GM18519 (cell line): ENCODE measurements at regions not wholly inside any gene's neighbourhood (a gene's known extent, or its start where the extent isn't known, plus 50 kb on each side); places are given as distances from the start of the nearest gene placed in this dataset.

Experiments
- ATAC-seq: cut with Tn5 transposase; IDR thresholded peaks from one replicate; pipeline ENCODE4 v1.9.1; 2021; ENCODE audit warnings: mild to moderate bottlenecking, moderate library complexity; ENCODE audit not compliant: unreplicated experiment, low FRiP score

DNA sequence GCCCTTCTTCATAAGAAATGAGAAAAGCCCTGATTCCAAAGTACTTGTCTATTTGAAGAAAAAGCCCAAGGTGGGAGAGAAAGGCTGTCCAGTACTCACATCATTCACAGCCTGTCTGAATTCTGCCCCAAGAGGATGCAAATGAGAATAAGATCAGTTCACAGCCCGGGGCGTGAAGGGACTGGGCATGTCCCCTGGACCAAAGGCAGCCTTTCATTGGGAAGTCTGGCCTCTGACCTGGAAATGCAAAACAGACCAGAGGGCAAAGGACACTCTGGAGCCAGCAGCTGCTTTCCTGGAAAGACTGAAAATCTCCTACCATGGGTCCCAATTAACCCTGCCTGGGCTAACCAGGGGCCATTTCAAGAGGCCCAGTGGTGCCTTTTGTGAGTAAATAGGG lies 191.2 kb upstream of the PELI2 start:
- ATAC-seq: no peak

DNA sequence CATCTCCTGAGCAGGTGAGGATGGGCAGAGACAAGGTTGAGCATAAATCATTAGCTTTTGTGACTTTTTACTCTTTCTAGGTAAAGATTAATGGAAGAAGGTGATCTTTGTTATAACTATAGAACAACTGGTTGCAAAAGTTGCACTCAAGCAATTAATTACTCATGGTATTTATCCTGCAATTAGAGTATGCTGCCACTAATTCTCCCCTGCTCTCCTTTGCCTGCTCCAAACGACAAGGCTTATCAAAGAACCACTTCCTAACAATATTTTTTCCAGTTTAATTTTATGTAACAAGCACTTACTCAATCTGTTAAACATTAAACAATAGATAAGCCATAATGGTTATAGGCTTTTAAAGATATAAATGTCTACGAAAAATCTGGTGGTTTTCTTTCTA lies 189.9 kb upstream of the PELI2 start:
- ATAC-seq: no peak

DNA sequence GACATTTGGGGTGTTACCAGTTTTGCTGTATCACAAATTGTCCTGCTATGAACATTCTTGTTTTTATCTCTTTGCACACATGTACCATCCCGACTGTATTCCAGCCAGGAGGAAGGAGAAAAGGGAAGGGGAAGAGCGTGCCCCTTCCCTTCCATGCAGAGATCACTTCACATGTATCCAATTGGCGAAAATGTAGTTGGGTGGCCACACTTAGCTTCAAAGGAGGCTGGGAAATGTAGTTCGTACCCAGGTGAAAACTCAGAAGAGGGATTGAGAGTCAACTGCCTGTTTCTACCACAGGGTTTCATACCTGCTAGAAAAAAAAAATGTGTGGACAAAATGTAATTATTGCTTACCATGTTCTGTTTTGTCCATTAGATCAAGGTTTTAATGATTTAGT lies 189.1 kb upstream of the PELI2 start:
- ATAC-seq: no peak

DNA sequence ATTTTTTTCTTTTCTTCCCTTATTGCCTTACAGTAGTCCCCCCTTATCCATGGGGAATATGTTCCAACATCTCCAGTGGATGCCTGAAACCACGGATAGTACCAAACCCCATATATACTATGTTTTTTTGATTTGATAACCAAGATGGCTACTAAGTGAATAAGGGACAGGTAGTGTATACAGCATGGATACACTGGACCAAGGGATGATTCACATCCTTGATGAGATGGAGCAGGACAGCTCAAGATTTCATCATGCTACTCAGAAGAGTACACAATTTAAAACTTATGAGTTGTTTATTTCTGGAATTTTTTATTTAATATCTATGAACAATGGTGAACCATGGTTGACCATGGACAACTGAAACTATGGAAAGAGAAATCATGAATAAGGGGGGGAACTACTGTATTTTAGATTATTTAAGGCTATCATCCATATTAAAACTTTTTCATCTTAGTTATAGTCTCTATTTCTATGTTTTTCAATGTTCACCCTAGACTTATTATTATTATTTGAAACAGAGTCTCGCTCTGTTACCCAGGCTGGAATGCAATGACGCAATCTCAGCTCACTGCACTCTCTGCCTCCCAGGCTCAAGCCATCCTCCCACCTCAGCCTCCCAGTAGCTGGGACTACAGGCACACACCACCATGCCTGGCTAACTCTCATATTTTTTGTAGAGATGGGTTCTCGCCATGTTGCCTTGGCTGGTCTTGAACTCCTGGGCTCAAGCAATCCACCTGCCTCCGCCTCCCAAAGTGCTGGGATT lies 188.0 kb upstream of the PELI2 start:
- no peak for ATAC-seq

DNA sequence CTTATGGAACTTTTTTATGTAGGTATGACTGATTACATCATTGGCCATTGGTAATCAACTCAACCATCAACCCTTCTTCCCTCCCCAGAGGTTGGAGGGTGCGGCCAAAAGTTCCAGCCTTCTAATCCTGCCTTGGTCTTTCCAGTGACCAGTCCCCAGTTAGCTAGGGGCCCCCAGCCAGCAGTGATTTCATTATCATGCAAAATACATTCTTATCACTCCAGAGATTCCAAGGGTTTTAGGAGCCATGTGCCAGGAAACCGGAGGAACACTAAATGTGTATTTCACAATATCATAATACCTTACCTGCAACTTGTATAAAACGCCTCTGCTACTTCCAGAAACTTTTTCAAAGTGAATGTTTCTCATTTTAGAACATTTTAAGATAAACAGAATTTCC lies 181.5 kb upstream of the PELI2 start:
- ATAC-seq: no peak

DNA sequence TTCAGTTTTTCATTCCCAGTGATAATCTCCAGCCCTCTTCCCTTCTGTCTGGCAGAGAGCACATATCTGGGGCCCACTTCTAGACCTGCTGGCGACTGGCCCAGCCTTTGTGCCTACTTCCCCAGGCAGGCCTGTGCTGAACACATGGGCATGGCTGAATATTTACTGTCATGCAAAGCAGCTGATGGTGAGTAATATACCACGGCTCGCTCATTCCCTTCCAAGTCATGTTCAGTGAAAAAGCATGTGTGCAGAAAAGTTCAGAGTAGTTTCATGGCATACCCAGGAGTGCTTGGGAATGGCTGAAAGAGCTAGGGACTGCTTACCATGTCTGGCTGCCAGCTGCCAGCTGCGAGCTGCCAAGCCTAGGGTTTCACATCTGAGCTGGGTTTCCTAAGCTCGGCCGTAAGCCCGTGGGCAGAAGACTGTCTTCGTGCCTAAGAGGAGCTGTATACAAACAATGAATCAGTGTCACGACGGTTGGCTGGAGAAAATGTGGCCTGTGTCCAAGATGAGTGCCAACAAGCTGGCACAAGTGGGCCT lies 179.9 kb upstream of the PELI2 start:
- ATAC-seq: no peak

DNA sequence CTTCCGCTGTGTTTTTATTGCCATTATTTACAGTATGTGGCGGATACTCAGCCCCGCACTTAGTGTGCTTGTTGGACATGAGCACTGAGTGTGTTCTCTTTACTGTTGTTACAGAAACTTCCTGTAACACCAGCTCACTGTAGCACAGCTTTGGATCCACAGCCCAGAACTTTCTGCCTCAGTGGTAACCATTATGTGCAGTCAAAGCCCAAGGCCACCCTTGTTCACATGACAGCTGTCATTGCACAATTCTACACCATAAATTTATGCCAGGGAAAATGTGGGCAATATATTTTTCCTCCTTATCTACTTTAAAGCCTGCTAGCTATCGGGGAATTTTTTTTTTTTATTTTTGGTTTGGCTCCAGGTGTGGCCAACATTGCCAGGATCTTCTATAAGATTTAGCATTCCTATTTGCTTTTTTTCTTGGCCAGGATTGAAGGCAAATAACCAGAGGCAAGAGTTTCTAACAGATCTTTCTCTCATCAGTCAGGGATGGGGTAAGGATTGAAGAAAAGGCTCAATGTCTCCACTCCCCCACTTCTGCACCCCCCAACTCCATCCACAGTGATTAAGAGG lies 176.0 kb upstream of the PELI2 start:
- no peak for ATAC-seq

DNA sequence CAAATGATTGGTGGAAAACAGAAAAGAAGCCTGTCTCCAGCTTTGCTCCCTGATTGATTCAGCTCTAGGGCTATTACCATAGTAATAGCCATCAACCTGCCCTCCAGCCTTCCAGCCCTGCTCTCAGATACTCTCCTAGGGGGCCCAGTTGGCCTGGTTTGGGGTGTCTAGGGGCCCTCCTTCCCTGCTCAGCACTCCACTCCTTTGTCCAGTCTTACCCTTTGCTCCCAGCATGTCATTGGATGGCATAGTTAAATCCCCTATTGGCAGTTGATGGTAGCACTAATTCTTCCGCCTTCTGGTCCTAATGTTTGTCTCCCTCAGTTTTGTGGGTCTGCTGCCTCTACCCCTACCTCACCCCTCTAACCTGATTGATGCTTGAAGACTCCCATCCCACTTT lies 175.4 kb upstream of the PELI2 start:
- no peak for ATAC-seq

DNA sequence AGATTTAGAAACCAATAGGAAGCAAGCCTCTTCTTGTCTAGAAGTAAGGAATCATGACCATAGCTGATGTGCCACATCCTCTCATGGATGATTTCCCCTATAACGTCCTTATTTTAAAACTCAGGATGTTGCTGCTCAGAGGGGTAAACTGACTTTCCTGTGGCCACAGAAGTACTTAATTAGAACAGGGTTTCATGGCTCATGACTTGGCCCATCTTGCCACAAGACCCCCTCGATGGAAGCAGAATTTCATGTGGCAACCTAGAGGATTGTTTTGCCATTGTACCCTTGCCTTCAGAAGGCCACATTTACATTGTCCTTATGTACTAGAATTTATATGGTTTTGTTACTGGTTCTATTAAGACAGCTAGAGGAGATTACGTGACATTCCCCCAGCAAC lies 173.5 kb upstream of the PELI2 start:
- ATAC-seq: no peak

DNA sequence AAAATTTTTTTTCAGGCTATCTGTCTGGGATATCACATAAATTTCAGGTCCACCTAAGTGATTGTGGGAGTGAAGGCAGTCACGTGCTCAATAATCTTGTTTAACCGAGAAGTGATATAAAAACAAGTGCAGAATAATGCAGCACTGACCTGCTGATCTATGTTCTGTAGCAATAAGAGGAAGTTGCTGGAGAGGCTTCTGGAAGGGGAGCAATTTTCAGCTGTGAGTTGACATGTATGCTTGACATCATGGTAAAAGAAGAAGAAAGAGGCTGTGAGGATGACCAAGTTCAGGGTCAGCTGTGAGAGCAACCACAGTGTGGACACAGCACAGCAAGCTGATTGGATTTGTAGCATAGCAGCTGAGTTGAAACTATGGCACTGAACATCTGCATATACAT lies 172.0 kb upstream of the PELI2 start:
- ATAC-seq: no peak

DNA sequence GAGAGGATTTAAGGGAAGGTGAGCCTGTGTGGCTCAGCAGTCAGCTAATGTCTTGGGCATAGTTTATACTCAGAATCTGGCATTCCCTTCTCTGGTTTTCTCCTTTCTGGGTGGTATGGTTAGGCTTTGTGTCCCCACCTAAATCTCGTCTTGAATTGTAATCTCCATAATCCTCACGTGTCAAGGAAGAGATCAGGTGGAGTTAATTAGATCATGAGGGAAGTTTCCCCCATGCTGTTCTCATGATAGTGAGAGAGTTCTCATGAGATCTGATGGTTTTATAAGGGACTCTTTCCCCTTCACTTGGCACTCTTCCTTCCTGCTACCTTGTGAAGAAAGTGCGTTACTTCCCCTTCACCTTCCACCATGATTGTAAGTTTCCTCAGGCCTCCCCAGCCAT lies 169.8 kb upstream of the PELI2 start:
- ATAC-seq: no peak

DNA sequence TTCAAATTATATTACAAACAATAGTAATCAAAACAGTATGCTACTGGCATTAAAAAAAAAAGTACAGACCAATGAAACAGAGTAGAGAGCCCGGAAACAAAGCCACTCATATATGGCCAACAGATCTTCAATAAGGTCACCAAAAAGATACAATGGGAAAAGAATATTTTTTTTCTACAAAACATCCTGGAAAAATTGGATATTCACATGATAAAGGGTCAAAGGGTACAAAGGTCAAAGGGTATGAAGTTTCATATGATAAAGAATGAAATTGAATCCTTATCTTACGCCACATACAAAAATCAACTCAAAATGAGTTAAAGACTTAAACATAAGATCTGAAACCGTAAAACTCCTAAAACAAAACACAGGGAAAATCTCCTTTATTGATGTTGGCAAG lies 168.5 kb upstream of the PELI2 start:
- no peak for ATAC-seq

DNA sequence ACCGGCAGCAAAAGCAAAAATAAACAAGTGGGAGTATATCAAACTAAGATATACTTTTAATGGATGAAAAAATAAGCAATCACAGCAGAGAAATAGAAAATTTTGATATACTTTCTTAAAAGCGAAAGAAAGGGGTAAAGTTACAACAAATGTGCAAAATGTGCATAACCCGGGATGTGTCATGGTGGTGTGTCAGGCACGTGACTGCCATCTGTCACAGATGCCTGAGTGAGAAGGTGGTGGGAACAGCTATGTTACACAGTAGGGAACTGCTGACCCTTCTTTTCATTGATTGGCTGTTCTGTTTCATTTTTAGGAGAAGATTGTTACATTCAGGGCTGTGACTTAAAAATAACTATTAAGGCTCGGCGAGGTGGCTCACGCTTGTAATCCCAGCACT lies 168.1 kb upstream of the PELI2 start:
- ATAC-seq: no peak

DNA sequence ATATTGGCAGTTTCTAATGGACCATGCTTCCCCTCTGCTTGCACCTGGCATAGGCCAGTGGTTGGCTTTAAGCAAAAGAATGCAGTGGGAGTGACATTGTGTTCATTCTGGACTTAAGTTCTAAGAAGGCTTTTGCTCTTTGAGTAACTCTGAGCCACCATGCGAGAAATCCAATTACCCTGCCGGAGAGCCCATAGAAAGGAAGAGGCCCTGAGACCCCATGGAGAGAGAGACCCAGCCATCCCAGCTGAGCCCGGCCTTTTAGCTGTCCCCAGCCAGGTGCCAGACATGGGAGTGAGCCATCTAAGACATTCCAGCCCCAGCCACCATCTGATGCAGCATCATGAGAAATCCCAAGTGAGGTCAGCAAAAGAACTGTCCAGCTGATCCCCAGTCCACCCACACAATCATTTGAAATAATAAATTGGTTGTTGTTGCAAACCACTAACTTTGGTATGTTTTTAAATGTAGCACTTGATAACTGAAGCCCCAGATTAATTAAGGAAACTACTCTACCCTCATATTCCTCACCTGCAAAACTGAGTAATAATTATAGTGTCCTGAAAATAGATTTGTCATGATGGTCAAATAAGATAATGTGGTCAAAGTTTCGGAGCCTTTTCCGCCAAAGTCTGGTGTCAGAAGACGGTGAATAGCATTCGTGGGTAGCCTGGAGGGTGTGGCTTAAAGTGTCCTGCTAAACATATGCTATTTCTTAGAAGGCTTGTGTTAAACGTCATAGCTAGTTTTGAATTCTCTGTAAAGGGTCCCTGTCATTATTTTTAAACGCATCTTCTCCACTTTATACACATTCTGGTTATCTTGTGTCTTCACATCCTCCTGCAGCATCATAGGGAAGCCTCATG lies 166.6 kb upstream of the PELI2 start:
- no peak for ATAC-seq

DNA sequence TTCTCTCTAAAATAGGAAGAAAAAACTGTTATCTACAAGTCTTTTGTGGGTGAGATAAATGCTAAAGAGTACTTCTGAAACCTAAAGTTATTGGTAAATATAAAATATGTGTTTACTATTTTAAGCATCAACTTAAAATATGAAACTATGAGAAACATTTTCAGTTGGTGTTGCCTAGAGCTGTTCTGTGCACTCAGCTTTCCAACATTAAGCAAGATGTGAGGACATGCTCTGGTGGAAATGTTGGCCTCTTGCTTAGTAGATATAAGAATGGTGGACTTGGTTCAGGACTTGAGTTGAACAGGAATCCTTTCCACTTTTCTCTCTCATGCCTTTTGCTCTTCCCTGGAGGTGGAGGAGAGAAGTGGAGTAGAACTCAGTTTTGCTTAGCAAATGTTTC lies 164.1 kb upstream of the PELI2 start:
- no peak for ATAC-seq

DNA sequence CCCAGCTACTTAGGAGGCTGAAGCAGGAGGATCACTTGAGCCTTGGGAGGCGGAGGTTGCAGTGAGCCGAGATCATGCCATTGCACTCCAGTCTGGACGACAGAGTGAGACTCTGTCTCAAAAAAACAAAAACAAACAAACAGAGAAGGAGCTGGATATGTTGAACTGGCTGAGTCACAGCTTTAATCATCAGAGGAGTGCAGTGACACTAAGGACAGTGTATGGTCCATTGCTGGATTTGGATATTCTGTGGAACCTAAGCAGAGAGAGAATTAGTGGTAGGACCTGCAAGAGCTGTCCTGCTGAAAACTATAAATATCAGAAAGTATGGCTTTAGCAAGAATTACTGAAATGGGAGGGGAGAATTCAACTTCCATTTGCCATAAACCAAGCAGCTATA lies 163.0 kb upstream of the PELI2 start:
- no peak for ATAC-seq

DNA sequence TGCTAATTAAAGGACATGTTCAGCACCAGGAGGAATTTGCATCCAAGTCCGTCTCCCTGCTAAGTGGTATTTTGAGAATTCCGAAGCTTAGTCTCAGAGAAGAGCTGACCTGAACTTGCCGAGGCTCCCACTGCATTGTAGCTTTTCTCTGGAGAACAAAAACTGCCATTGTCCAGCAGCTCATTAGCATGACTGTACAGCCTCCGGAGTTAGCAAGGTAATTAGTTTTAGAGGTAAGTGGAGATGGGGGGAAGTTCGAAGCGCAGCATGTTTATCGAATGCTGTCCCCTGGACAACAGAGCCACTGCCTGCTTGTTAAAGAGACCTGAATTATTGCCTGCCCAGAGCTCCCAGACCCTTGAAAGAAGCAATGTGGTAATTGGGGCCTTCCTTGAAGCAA lies 160.3 kb upstream of the PELI2 start:
- no peak for ATAC-seq

DNA sequence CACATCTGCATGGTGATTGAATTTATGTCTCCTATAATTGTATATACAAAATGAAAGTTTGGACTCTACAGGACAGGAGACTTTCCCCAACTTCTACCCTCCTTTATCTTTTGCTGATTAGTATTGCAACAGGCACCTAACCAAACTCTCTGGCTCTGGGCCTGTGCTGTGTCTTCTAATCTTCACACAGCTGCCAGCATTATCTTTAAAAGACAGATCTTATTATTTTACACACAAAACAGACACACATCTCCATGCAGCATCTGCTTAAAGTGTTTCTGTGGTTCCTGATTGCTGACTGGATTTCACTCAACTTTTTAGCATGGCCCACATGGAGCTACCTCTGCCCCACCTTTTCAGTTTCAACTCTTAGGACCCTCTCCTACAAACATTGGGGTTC lies 154.9 kb upstream of the PELI2 start:
- no peak for ATAC-seq

DNA sequence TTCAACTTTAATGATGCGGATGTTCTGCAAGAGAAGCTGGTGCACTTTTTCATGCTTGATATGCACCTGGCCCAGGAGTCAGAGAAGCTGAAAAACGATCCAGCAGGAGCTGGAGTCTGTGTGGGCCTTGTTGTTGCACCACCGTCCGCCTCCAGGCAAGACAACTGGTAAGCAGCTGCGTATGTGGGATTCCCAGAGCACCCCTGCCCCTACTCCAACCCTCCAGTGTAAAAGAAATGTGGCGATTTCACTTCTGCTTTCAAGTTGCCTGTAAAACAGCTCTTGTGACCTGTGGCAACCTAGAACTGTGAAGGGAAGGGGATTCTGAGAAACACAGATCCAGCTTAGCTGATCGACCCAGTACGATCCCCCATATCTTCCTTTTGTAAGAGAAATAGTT lies 154.1 kb upstream of the PELI2 start:
- no peak for ATAC-seq

DNA sequence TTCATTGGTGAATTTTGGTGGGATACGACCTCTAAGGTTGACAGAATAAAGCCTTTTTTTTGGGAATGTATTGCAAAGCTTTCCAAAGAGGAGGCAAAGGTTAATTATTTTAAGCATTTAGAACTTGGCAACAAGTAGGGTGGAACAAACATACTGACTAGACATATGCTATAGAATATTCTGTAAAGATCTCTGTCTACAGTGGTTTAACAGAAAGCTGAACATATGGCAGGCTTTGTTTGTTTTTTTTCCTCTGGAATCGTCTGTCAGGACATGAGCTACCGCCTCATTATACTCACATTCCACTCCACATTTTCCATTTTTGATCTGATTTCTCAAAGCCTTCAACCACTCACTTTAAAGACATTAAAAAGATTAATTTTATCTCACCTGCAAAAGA lies 153.4 kb upstream of the PELI2 start:
- ATAC-seq: no peak

DNA sequence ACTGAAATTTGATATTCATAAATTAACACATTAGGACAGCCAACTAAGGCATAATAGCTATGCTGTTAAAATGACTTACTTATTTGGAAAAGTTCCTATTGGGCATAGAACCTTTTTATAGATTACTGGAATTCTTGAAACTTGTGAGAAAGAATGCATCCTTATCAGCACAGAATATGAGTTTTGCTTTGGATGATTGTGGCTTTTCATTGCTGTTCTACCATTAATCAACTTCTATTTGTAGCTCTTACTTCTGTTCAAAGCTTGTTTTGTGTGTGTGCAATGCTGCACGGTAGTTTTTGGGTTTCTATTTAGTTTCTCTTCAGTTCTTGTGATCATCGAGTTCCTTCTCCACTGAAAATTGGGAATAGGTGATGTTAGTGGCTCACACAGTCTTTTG lies 152.4 kb upstream of the PELI2 start:
- no peak for ATAC-seq
